Fibroblast of skin of back (primary cell): ENCODE measurements at regions not wholly inside any gene's neighbourhood (a gene's known extent, or its start where the extent isn't known, plus 50 kb on each side); places are given as distances from the start of the nearest gene placed in this dataset.
"Not testable (repeated sequence)": the region's sequence is repeated elsewhere in the genome, so short reads cannot be mapped to it uniquely, and the experiment has no call there.

ENCODE experiments used
- DNase-seq: peaks from one replicate; pipeline ENCODE4 v3.0.0-alpha.2; 2013

DNA sequence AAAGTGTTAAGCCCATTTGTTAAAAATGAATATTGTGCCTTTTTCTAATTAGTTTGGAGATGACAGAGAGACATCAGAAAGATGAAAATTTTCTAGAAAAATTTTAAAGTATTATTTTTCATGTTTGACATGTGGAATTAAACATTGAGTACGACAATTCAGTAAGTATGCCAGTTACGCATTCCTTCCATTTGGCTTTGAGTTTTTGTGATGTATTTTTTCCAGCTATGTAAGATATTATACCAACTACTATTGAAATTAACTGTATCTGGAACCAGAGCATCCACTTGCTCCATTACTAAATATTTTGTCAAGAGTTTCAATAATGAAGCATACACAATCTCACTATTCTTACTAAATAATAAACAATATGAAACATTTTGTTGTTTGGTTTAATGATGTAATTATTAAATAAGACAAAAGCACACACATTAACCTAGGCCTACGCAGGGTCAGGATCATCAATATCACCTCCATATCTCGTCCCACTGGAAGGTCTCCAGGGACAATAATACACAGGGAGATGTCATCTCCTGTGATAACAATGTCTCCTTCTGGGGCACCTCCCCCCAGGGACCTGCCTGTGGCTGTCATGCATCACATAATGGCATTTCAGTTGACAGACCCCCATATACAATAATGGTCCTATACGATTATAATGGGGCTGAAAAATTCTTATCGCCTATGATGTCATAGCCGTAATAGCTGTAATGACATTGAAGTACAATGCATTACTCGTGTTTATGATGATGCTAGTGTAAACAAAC, 274.1 kb downstream of the REEP3 start:
- no peak for DNase-seq

DNA sequence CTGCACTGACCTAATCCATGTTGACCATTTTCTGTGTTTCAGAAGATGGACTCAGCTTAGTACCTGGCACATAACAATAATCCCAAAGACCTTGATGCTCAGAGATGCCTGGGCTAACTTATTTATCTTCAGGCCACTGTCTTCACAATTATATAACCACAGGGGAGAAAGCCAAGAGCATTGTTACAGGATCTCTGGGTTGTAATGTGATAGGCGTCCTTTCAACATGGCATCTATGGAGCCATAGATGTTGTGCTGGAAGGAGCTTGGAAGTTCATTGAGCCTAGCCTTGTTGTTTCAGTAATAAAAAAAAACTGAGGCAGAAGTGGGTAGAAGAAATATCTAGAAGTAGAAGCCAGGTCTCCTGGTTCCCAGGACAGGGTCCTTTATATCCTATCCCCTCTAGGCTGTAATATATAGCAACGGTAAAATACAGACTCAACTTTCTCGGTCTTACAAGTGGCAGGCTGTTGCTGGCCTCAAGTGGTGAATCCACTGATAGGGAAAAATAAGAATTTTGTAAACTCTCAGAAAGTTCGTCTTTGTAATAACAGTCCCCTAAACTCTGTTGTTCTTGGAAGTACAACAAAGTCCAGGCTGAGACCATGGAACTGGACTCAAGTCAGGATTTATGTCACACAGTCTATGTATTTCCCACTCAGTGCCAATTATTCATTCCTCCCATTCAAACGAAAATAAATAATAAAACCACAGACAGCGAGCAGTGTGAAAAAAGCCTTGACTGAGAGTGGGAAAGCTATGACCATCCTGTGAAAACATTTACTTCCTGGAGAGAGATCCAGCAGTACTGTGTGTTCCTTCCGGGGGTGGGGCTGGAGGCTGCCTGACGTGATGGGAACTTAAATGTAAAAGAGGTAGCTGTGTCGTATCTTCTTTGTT, 277.6 kb downstream of the REEP3 start:
- peak; percentile 99 for DNase-seq

DNA sequence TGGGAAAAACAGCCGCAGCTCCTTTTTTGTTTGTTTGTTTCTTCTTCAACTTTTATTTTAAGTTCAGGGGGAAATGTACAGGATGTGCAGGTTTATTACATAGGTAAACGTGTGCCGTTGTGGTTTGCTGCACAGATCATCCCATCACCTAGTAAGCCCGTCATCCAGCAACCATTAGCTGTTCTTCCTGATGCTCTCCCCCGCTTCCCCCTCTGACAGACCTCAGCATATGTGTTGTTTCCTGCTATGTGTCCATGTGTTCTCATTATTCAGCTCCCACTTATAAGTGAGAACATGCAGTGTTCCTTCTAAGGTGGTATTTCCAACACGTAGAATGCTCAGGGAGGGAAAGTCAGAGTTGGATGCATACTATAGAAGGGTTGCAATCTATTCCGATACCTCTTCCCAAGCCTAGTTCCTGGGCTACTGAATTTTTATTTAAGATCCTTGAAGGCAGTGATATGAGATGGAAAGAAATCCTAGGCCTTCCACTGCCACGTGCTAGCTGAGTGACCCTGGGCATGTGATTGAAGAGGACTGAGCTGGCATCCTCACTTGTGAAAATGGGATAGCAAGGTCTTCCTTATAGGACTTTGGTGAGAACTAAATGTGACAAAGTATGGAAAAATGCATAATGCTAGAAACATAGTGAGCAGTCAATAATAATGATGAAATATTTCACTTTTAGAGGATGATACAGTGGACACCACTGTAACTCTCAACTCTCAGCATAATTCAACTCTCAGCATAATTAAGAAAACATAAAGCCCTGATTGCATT, 278.5 kb downstream of the REEP3 start:
- peak; percentile 65 for DNase-seq

DNA sequence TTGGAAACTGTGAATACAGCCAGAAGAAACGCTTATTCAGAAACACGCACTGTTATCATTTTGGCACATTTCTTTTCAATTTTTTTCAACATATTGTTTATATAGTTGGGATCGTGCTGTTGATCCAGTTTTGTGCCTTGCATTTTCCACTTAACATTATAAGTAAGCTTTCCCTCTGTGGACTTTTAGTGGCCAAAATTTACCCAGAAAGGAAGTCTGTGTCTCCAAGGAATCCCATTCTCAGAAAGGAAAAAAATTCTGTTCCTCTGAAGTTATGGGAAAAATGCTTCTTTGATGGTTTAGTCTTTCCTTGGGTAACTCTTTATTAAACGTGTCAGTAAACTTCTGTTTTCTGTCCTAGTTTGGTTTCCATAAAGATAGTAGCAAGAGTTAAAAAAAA, 280.0 kb downstream of the REEP3 start:
- peak; percentile 53 for DNase-seq

DNA sequence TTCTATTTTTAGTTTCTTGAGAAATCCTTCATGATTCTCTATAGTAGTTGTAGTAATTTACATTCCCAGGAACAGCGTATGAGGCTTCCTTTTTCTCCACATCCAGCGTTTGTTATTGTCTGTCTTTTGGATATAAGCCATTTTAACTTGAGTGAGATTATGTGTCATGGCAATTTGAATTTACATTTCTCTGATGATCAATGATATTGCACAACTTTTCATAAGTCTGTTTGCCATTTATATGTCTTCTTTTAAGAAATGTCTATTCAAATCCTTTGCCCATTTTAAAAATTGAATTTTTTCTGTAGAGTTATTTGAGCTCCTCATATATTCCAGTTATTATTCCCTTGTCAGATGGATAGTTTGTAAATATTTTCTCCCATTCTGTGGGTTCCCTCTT, 285.1 kb downstream of the REEP3 start:
- DNase-seq, result no peak

DNA sequence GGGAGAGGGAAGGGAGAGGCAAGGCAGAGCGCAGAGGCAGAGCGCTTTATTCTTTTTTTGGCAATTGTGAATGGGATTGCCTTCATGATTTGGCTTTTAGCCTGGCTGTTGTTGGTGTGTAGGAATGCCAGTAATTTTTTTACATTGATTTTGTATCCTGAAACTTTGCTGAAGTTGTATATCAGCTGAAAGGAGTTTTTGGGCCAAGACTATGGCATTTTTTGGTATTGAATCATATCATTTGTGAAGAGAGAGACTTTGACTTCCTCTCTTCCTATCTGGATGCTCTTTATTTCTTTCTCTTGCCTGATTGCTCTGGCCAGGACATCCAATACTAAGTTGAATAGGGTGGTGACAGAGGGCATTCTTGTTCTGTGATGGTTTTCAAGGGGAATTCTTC, 291.3 kb downstream of the REEP3 start:
- peak; percentile 65 for DNase-seq

GRCh38 chr10:63819753-63820329, 298.6 kb downstream of the REEP3 start:
- DNase-seq, result peak; percentile 74

- no peak for DNase-seq
Measured at GRCh38 chr10:63822496-63822895, 301.3 kb downstream of the REEP3 start.

DNA sequence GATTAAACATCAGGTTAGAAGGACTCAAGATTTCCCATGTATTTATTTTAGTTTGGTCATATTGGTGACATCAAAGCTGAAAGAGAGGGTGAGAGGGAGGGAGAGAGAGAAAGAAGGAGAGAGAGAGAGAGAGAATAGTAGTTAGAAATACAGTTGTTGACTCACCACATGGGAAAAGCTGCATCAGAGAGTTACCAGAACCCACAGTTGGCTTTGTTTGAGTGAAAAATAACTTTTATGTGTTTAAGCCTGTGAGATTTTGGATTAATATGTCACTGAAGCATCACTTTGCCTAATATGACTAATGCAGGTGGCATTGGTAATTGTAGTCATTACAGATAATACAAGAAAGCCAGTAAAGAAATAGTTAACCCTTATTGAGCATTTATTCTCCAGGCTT, 303.9 kb downstream of the REEP3 start:
- peak; percentile 49 for DNase-seq

GRCh38 chr10:63825766-63826165, 304.6 kb downstream of the REEP3 start:
- DNase-seq, result no peak

- not testable (repeated sequence) for DNase-seq
Measured at GRCh38 chr10:63827018-63827417, 305.8 kb downstream of the REEP3 start.

DNA sequence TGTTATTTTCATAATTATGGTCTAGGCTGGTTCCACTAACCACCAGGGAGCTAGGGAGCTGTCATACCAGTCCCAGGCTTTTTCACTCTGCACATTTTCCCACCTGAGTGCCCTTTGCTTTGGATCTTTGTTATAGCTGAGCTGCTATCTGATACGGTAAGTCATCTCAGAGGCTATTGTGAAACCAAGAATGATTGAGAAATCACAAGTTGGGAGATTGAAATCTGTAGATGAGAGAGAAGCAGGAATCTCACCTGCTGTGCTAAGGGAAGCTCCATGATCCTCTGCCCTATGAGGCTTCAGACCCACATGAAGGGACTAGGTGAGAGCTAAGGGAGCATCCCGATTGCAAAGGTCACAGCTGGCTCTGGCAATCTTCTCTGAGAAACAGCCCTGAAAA, 307.8 kb downstream of the REEP3 start:
- DNase-seq, result no peak

- no peak for DNase-seq
Measured at GRCh38 chr10:63829573-63830149, 308.5 kb downstream of the REEP3 start.

GRCh38 chr10:63832686-63833085, 311.5 kb downstream of the REEP3 start:
- peak; percentile 36 for DNase-seq

GRCh38 chr10:63833411-63834060, 312.3 kb downstream of the REEP3 start:
- peak; percentile 51 for DNase-seq

DNA sequence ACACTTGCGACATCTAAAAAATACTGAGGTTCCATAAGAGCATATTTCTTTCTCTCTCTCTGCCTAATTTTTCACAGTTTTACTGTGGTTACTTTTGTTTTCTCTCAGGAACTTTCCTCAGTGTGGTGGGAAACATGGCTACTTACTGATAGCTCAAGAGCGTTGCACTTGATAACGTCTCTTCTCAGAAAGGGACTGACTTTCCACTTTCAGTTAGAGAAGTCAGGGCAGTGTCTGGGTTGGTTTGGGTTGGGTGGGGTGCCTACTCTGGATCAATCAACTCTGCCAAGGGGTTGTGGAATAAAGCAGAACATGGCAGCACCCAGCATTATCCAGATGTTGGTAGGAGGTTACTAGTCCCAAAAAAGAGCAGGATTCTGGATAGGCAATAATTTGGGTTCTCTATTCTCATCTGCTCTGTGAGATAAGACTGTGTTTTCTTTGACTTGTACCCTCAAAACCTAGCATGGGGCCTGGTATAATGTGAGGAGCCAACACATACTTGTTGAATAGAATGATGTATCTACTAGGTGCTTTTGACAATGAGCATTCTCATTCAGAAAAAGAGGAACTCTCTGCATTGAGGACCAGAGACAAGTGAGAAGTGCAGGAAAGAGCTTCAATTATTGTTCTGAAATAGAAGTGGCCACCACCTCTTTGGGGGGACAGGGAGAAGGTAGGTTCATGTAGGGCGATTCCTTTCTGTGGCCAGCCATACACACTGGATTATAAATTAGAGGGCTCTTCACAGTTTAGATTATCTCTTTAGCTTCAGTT, 315.7 kb downstream of the REEP3 start:
- no peak for DNase-seq

- DNase-seq, result no peak
Measured at GRCh38 chr10:63841761-63842160, 320.6 kb downstream of the REEP3 start.

DNA sequence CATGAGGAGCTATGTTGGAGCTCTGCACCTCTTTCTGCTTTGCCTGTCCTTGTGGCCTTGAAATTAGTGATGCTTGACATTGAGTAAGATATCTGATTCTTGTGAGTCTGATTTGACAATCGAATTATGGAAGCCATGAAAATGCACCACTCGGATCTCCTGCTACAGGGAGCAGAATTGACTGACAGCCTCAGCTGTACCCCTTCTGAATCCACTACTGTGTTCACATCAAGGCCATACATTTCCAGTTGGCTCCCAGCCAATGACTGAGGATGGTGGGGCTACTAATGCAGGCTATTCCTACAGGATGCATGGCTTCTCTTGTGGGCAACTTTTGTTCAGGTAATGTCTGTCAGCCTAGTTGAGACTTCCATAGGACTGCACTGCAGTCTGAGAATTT, 321.9 kb downstream of the REEP3 start:
- no peak for DNase-seq

DNA sequence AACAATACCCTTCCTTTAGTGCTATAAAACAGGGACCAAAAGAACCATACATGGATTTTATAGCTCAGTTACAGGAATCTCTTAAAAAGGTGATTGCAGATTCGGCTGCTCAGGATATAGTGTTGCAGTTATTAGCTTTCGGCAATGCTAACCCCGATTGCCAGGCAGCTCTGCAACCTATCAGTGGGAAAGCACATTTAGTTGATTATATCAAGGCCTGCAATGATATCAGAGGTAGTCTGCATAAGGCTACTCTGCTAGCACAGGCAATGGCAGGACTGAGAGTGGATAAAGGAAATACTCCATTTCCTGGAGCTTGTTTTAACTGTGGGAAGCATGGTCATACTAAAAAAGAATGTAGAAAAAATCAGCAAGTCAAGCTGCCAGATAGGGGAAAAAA, 327.7 kb downstream of the REEP3 start:
- not testable (repeated sequence) for DNase-seq

GRCh38 chr10:63862860-63863259, 341.7 kb downstream of the REEP3 start:
- no peak for DNase-seq

GRCh38 chr10:63865210-63865609, 344.0 kb downstream of the REEP3 start:
- no peak for DNase-seq
